Memory B cell (primary cell): ENCODE measurements at regions not wholly inside any gene's neighbourhood (a gene's known extent, or its start where the extent isn't known, plus 50 kb on each side); places are given as distances from the start of the nearest gene placed in this dataset.

ENCODE experiments used
- ATAC-seq: fragments of 150-1000 bp; cut with Tn5 transposase; 2 replicates; pipeline ENCODE4 v1.10.0; 2021; ENCODE audit warnings: low read depth, mild to moderate bottlenecking, moderate library complexity
- DNase-seq, 2 donors: peaks; one replicate each; pipeline ENCODE4 v3.0.0; 2022; ENCODE audit warnings: low spot score in 2 of 2
- H3K27ac Mint-ChIP-seq: one replicate; pipeline ENCODE4 v1.8.0; 2022; ENCODE audit warnings: mild to moderate bottlenecking, moderate library complexity, mixed read lengths
- H3K27me3 Mint-ChIP-seq: one replicate; pipeline ENCODE4 v1.8.0; 2022; ENCODE audit warnings: mixed read lengths
- H3K36me3 Mint-ChIP-seq: one replicate; pipeline ENCODE4 v1.8.0; 2022; ENCODE audit warnings: mild to moderate bottlenecking, mixed read lengths
- H3K4me1 Mint-ChIP-seq: one replicate; pipeline ENCODE4 v1.8.0; 2022; ENCODE audit warnings: mixed read lengths
- H3K4me3 Mint-ChIP-seq: one replicate; pipeline ENCODE4 v1.8.0; 2022; ENCODE audit warnings: mild to moderate bottlenecking, moderate library complexity, mixed read lengths
- H3K9me3 Mint-ChIP-seq: one replicate; pipeline ENCODE4 v1.8.0; 2022; ENCODE audit warnings: mixed read lengths

- H3K36me3 Mint-ChIP-seq, result no peaks in the 10 kb centered on the region
- DNase-seq (no peak), ATAC-seq (no peak)
- no peak overlapping the region for H3K4me3 Mint-ChIP-seq
- H3K4me1 Mint-ChIP-seq, result no peaks in the 10 kb centered on the region
- H3K27ac Mint-ChIP-seq, result no peak overlapping the region
- no peaks in the 10 kb centered on the region for H3K9me3 Mint-ChIP-seq
- no peaks in the 10 kb centered on the region for H3K27me3 Mint-ChIP-seq
Observed at GRCh38 chr15:47410247-47410646, 307.1 kb upstream of the SEMA6D start.

- no peak for DNase-seq
- H3K36me3 Mint-ChIP-seq, result no peaks in the 10 kb centered on the region
- no peaks in the 10 kb centered on the region for H3K27me3 Mint-ChIP-seq
- no peaks in the 10 kb centered on the region for H3K4me1 Mint-ChIP-seq
- no peak for ATAC-seq
- H3K27ac Mint-ChIP-seq, result no peak overlapping the region
- H3K4me3 Mint-ChIP-seq, result no peak overlapping the region
- no peaks in the 10 kb centered on the region for H3K9me3 Mint-ChIP-seq
Observed at GRCh38 chr15:47411733-47412132, 305.6 kb upstream of the SEMA6D start.

- Mint-ChIP-seq H3K4me3 (no peak overlapping the region), H3K36me3 (no peaks in the 10 kb centered on the region), H3K27ac (no peak overlapping the region), H3K9me3 (no peaks in the 10 kb centered on the region), H3K27me3 (no peaks in the 10 kb centered on the region), H3K4me1 (no peaks in the 10 kb centered on the region)
- DNase-seq, result no peak
- ATAC-seq, result no peak
Observed at GRCh38 chr15:47412136-47412535, 305.2 kb upstream of the SEMA6D start.

GRCh38 chr15:47412802-47413201 is 304.5 kb upstream of the SEMA6D start:
- no peaks in the 10 kb centered on the region for H3K36me3 Mint-ChIP-seq
- H3K27me3 Mint-ChIP-seq, result no peaks in the 10 kb centered on the region
- H3K9me3 Mint-ChIP-seq, result no peaks in the 10 kb centered on the region
- no peaks in the 10 kb centered on the region for H3K4me1 Mint-ChIP-seq
- no peak overlapping the region for H3K27ac Mint-ChIP-seq
- DNase-seq (no peak), ATAC-seq (no peak)
- no peak overlapping the region for H3K4me3 Mint-ChIP-seq

GRCh38 chr15:47414207-47414606 is 303.1 kb upstream of the SEMA6D start:
- Mint-ChIP-seq H3K36me3 (no peaks in the 10 kb centered on the region), H3K4me1 (no peaks in the 10 kb centered on the region), H3K9me3 (no peaks in the 10 kb centered on the region), H3K27ac (no peak overlapping the region), H3K27me3 (no peaks in the 10 kb centered on the region), H3K4me3 (no peak overlapping the region)
- ATAC-seq (no peak), DNase-seq (no peak)

- no peak overlapping the region for H3K27ac Mint-ChIP-seq
- no peaks in the 10 kb centered on the region for H3K4me1 Mint-ChIP-seq
- DNase-seq (no peak), ATAC-seq (no peak)
- H3K27me3 Mint-ChIP-seq, result no peaks in the 10 kb centered on the region
- no peaks in the 10 kb centered on the region for H3K9me3 Mint-ChIP-seq
- no peak overlapping the region for H3K4me3 Mint-ChIP-seq
- no peaks in the 10 kb centered on the region for H3K36me3 Mint-ChIP-seq
Observed at GRCh38 chr15:47415539-47415971, 301.8 kb upstream of the SEMA6D start.

GRCh38 chr15:47422881-47423665 is 294.2 kb upstream of the SEMA6D start:
- Mint-ChIP-seq H3K27ac (no peak overlapping the region), H3K4me3 (no peak overlapping the region), H3K4me1 (no peaks in the 10 kb centered on the region), H3K9me3 (peaks cover 1% of the 10 kb centered on the region), H3K36me3 (no peaks in the 10 kb centered on the region), H3K27me3 (peaks cover 1% of the 10 kb centered on the region)
- DNase-seq (no peak), ATAC-seq (no peak)

GRCh38 chr15:47427463-47427862 is 289.8 kb upstream of the SEMA6D start:
- Mint-ChIP-seq H3K27me3 (no peaks in the 10 kb centered on the region), H3K4me3 (no peak overlapping the region), H3K27ac (no peak overlapping the region), H3K36me3 (no peaks in the 10 kb centered on the region), H3K4me1 (no peaks in the 10 kb centered on the region), H3K9me3 (no peaks in the 10 kb centered on the region)
- ATAC-seq (no peak), DNase-seq (no peak)

GRCh38 chr15:47429376-47429775 is 287.9 kb upstream of the SEMA6D start:
- no peaks in the 10 kb centered on the region for H3K27me3 Mint-ChIP-seq
- H3K36me3 Mint-ChIP-seq, result no peaks in the 10 kb centered on the region
- no peak for ATAC-seq
- no peaks in the 10 kb centered on the region for H3K4me1 Mint-ChIP-seq
- no peak for DNase-seq
- H3K27ac Mint-ChIP-seq, result no peak overlapping the region
- no peaks in the 10 kb centered on the region for H3K9me3 Mint-ChIP-seq
- no peak overlapping the region for H3K4me3 Mint-ChIP-seq

- DNase-seq, result no peak
- Mint-ChIP-seq H3K27me3 (no peaks in the 10 kb centered on the region), H3K4me3 (no peak overlapping the region), H3K9me3 (no peaks in the 10 kb centered on the region), H3K27ac (no peak overlapping the region), H3K36me3 (no peaks in the 10 kb centered on the region), H3K4me1 (no peaks in the 10 kb centered on the region)
- ATAC-seq, result no peak
Observed at GRCh38 chr15:47431501-47431900, 285.8 kb upstream of the SEMA6D start.

GRCh38 chr15:47432826-47433225 is 284.5 kb upstream of the SEMA6D start:
- Mint-ChIP-seq H3K27me3 (no peaks in the 10 kb centered on the region), H3K9me3 (no peaks in the 10 kb centered on the region), H3K4me1 (no peaks in the 10 kb centered on the region), H3K27ac (no peak overlapping the region), H3K4me3 (no peak overlapping the region), H3K36me3 (no peaks in the 10 kb centered on the region)
- DNase-seq (no peak), ATAC-seq (no peak)

GRCh38 chr15:47434596-47434995 is 282.7 kb upstream of the SEMA6D start:
- Mint-ChIP-seq H3K9me3 (no peaks in the 10 kb centered on the region), H3K4me1 (no peaks in the 10 kb centered on the region), H3K36me3 (no peaks in the 10 kb centered on the region), H3K27ac (no peak overlapping the region), H3K4me3 (no peak overlapping the region), H3K27me3 (no peaks in the 10 kb centered on the region)
- ATAC-seq (no peak), DNase-seq (no peak)

GRCh38 chr15:47437491-47437890 is 279.8 kb upstream of the SEMA6D start:
- H3K4me3 Mint-ChIP-seq, result no peak overlapping the region
- H3K36me3 Mint-ChIP-seq, result no peaks in the 10 kb centered on the region
- no peaks in the 10 kb centered on the region for H3K27me3 Mint-ChIP-seq
- H3K4me1 Mint-ChIP-seq, result no peaks in the 10 kb centered on the region
- no peak overlapping the region for H3K27ac Mint-ChIP-seq
- DNase-seq (no peak), ATAC-seq (no peak)
- peaks cover 4% of the 10 kb centered on the region for H3K9me3 Mint-ChIP-seq

GRCh38 chr15:47439146-47440111 is 277.9 kb upstream of the SEMA6D start:
- H3K4me3 Mint-ChIP-seq, result no peak overlapping the region
- no peak for ATAC-seq
- H3K27ac Mint-ChIP-seq, result no peak overlapping the region
- peaks cover 4% of the 10 kb centered on the region for H3K9me3 Mint-ChIP-seq
- no peaks in the 10 kb centered on the region for H3K36me3 Mint-ChIP-seq
- DNase-seq, result no peak
- no peaks in the 10 kb centered on the region for H3K4me1 Mint-ChIP-seq
- no peaks in the 10 kb centered on the region for H3K27me3 Mint-ChIP-seq
